ENCODE measurements at regions not wholly inside any gene's neighbourhood (a gene's known extent, or its start where the extent isn't known, plus 50 kb on each side); places are given as distances from the start of the nearest gene placed in this dataset.

- TF ChIP-seq CTCF (IDR thresholded peaks at IDR 0.05; ENCODE audit: low read depth, low read length, poor library complexity, severe bottlenecking) (no peak), EZH2phosphoT487 (IDR thresholded peaks at IDR 0.05; ENCODE audit: borderline replicate concordance, low read length) (no peak)
These were observed 239.6 kb upstream of the TRAM1L1 start for GRCh38 chr4:117324851-117325491.
